ENCODE measurements at regions not wholly inside any gene's neighbourhood (a gene's known extent, or its start where the extent isn't known, plus 50 kb on each side); places are given as distances from the start of the nearest gene placed in this dataset.

DNA sequence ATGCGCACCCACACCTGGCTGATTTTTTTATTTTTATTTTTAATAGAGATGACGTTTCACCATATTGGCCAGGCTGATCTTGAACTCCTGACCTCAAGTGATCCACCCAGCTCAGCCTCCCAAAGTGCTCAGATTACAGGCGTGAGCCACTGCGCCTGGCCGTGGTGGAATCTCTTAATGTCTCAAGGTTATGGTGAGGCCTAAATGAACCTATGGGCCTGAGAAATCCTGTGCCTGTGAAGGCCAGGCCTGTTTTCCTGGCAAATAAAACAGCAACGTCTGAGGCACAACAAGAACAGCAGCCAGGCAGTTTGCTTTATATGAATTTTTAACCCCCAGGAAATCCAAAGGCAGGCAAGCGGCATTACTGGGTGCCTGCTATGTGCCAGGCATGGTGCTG, 297.5 kb upstream of the ZMIZ1 start:
- TF ChIP-seq YY1 (IDR thresholded peaks at IDR 0.05; ENCODE audit: insufficient read depth, insufficient read length) = no peak
- TF ChIP-seq SUZ12 (IDR thresholded peaks at IDR 0.05; ENCODE audit: extremely low read depth, insufficient read depth, insufficient read length) = no peak
